SK-N-SH (cell line): ENCODE measurements at regions not wholly inside any gene's neighbourhood (a gene's known extent, or its start where the extent isn't known, plus 50 kb on each side); places are given as distances from the start of the nearest gene placed in this dataset.

Experiments used
- CTCF ChIA-PET: fragments of 300-600, 350-600 bp; formaldehyde crosslinking; extraction: SDS; loops from one replicate; lab custom pipeline; 2021; lab: Yijun Ruan, JAX
- POLR2A ChIA-PET: fragments of 350-600 bp; sonication (Branson Sonifier 250); formaldehyde crosslinking; extraction: SDS; loops from one replicate; lab custom pipeline; 2020; ENCODE audit warnings: antibody characterized with exemption, inconsistent platforms; lab: Yijun Ruan, JAX
- DNase-seq: peaks from one replicate; pipeline ENCODE4 v3.0.0; 2012
- H2AFZ ChIP-seq: fragments of 200-600 bp; sonication (generic); 2 replicates; pipeline ENCODE4 v1.8.1; 2016; ENCODE audit warnings: antibody characterized with exemption, mild to moderate bottlenecking, low read depth
- H3F3A ChIP-seq: fragments of 200-600 bp; sonication (generic); replicated peaks from 2 replicates; pipeline ENCODE3; 2016; ENCODE audit warnings: antibody characterized with exemption, mild to moderate bottlenecking; ENCODE audit not compliant: insufficient read depth
- H3K27ac ChIP-seq, 2 experiments: fragments of 200-500 bp in 1 of 2; fragments of 200-600 bp in 1 of 2; sonication (Bioruptor generic) in 1 of 2; sonication (generic), shearing (Covaris generic) in 1 of 2; 2 replicates each; pipeline versions ENCODE4 v1.5.1 to v1.6.1; 2014 to 2016; ENCODE audit warnings: low read depth in 2 of 2, inconsistent platforms in 1 of 2, low read length in 1 of 2, mild to moderate bottlenecking in 1 of 2, mixed read lengths in 1 of 2
- H3K27me3 ChIP-seq: fragments of 200-600 bp; sonication (generic), shearing (Covaris generic); 2 replicates; pipeline ENCODE4 v1.6.1; 2016; ENCODE audit warnings: mixed run types; ENCODE audit not compliant: insufficient read depth
- H3K36me3 ChIP-seq, 2 experiments: fragments of 200-500 bp in 1 of 2; fragments of 200-600 bp in 1 of 2; sonication (Bioruptor generic) in 1 of 2; sonication (generic) in 1 of 2; replicated peaks in 1 of 2; 2 replicates each; pipeline versions ENCODE3 to v1.5.1; 2014 to 2016; ENCODE audit warnings: low read length in 1 of 2, mild to moderate bottlenecking in 1 of 2; ENCODE audit not compliant: insufficient read depth in 2 of 2, control insufficient read depth in 1 of 2
- H3K4me1 ChIP-seq, 2 experiments: fragments of 200-500 bp in 1 of 2; fragments of 200-600 bp in 1 of 2; sonication (Bioruptor generic) in 1 of 2; sonication (generic), shearing (Covaris generic) in 1 of 2; 2 replicates each; pipeline versions ENCODE4 v1.5.1 to v1.6.1; 2014 to 2016; ENCODE audit warnings: low read depth in 1 of 2, low read length in 1 of 2, mixed run types in 1 of 2; ENCODE audit not compliant: insufficient read depth in 2 of 2, control insufficient read depth in 1 of 2
- H3K4me2 ChIP-seq: fragments of 200-600 bp; sonication (generic), shearing (Covaris generic); 2 replicates; pipeline ENCODE4 v1.6.1; 2017; ENCODE audit warnings: mixed run types
- H3K4me3 ChIP-seq, 2 experiments: fragments of 200-500 bp in 1 of 2; fragments of 200-600 bp in 1 of 2; sonication (Bioruptor generic) in 1 of 2; sonication (generic), shearing (Covaris generic) in 1 of 2; 2 replicates each; pipeline versions ENCODE4 v1.5.1 to v1.8.1; 2014 to 2016; ENCODE audit warnings: low read depth in 2 of 2, inconsistent platforms in 1 of 2, low read length in 1 of 2, mild to moderate bottlenecking in 1 of 2, mixed read lengths in 1 of 2, moderate library complexity in 1 of 2
- H3K79me2 ChIP-seq: fragments of 200-600 bp; sonication (generic); 2 replicates; pipeline ENCODE4 v1.8.1; 2017; ENCODE audit warnings: mild to moderate bottlenecking; ENCODE audit not compliant: insufficient read depth
- H3K9ac ChIP-seq: fragments of 200-600 bp; sonication (generic); 2 replicates; pipeline ENCODE4 v1.6.1; 2017; ENCODE audit warnings: mixed run types
- H3K9me2 ChIP-seq: fragments of 200-600 bp; sonication (generic); 2 replicates; pipeline ENCODE4 v1.6.1; 2017; ENCODE audit warnings: mixed run types
- H3K9me3 ChIP-seq: fragments of 200-600 bp; sonication (generic); 2 replicates; pipeline ENCODE4 v1.6.1; 2017; ENCODE audit warnings: mixed run types, mild to moderate bottlenecking, moderate library complexity
- H4K20me1 ChIP-seq: fragments of 200-600 bp; sonication (generic); 2 replicates; pipeline ENCODE4 v1.6.1; 2017; ENCODE audit warnings: mild to moderate bottlenecking, mixed run types; ENCODE audit not compliant: insufficient read depth
- CHD2 ChIP-seq: fragments of 150-350 bp; IDR thresholded peaks from 2 replicates; pipeline ENCODE4 v1.6.1; 2018; ENCODE audit warnings: low read length; ENCODE audit not compliant: partially characterized antibody
- EZH2phosphoT487 ChIP-seq: fragments of 200-600 bp; sonication (generic); IDR thresholded peaks from 2 replicates; pipeline ENCODE4 v1.6.1; 2017; ENCODE audit warnings: low read depth, mixed run types, mild to moderate bottlenecking, antibody characterized with exemption, moderate library complexity, borderline replicate concordance
- FOSL2 ChIP-seq: IDR thresholded peaks from 2 replicates; pipeline ENCODE4 v1.4.0; 2012; ENCODE audit warnings: low read depth, mild to moderate bottlenecking, moderate library complexity, borderline replicate concordance
- FOXJ3 ChIP-seq: sonication (generic); formaldehyde crosslinking; IDR thresholded peaks from 2 replicates; pipeline ENCODE4 v1.5.1; 2020; ENCODE audit warnings: mild to moderate bottlenecking, missing genetic modification reagents
- FOXM1 ChIP-seq: IDR thresholded peaks from 2 replicates; pipeline ENCODE4 v1.4.0; 2012; ENCODE audit warnings: low read depth, mild to moderate bottlenecking
- GABPA ChIP-seq: IDR thresholded peaks from 2 replicates; pipeline ENCODE4 v1.4.0; 2012; ENCODE audit warnings: low read depth, mild to moderate bottlenecking
- GATA2 ChIP-seq: sonication (generic); formaldehyde crosslinking; IDR thresholded peaks from 2 replicates; pipeline ENCODE4 v1.5.0; 2020; ENCODE audit warnings: mild to moderate bottlenecking, missing genetic modification reagents
- JUND ChIP-seq: IDR thresholded peaks from 2 replicates; pipeline ENCODE4 v1.4.0; 2012
- MAX ChIP-seq: IDR thresholded peaks from 2 replicates; pipeline ENCODE4 v1.4.0; 2012; ENCODE audit warnings: low read depth
- NFIC ChIP-seq: IDR thresholded peaks from 2 replicates; pipeline ENCODE4 v1.4.0; 2012; ENCODE audit warnings: borderline replicate concordance
- POLR2AphosphoS5 ChIP-seq: IDR thresholded peaks from 2 replicates; pipeline ENCODE4 v1.6.1; 2012; ENCODE audit warnings: low read depth, low read length
- RAD21 ChIP-seq: IDR thresholded peaks from 2 replicates; pipeline ENCODE4 v1.6.1; 2012; ENCODE audit warnings: mild to moderate bottlenecking, low read length
- RCOR1 ChIP-seq: fragments of 150-350 bp; IDR thresholded peaks from 2 replicates; pipeline ENCODE4 v1.6.1; 2017; ENCODE audit warnings: antibody characterized with exemption, low read length
- RFX5 ChIP-seq: IDR thresholded peaks from 2 replicates; pipeline ENCODE4 v1.6.1; 2012; ENCODE audit warnings: mild to moderate bottlenecking, improper control_type of control experiment, low read length
- RXRA ChIP-seq: IDR thresholded peaks from 2 replicates; pipeline ENCODE4 v1.4.0; 2012; ENCODE audit warnings: low read depth, mild to moderate bottlenecking, borderline replicate concordance
- SIN3A ChIP-seq: IDR thresholded peaks from 2 replicates; pipeline ENCODE4 v1.6.1; 2012; ENCODE audit warnings: low read depth, mild to moderate bottlenecking, low read length, moderate library complexity, borderline replicate concordance
- SMC3 ChIP-seq: IDR thresholded peaks from 2 replicates; pipeline ENCODE4 v1.6.1; 2012; ENCODE audit warnings: low read depth, low read length, improper control_type of control experiment
- TAF1 ChIP-seq: IDR thresholded peaks from 2 replicates; pipeline ENCODE4 v1.6.1; 2012; ENCODE audit warnings: low read depth, mild to moderate bottlenecking, low read length, moderate library complexity, borderline replicate concordance
- TCF12 ChIP-seq: IDR thresholded peaks from 2 replicates; pipeline ENCODE4 v1.4.0; 2012
- TEAD4 ChIP-seq: IDR thresholded peaks from 2 replicates; pipeline ENCODE4 v1.4.0; 2012; ENCODE audit warnings: mild to moderate bottlenecking, borderline replicate concordance; ENCODE audit not compliant: insufficient read depth
- USF1 ChIP-seq: IDR thresholded peaks from 2 replicates; pipeline ENCODE4 v1.4.0; 2012; ENCODE audit warnings: low read depth, borderline replicate concordance
- ZBTB33 ChIP-seq: IDR thresholded peaks from 2 replicates; pipeline ENCODE4 v1.4.0; 2012; ENCODE audit warnings: low read depth, borderline replicate concordance
- WGBS: methylation state at CpG from one replicate; pipeline ENCODE4 v1.1.6; 2017; ENCODE audit warnings: low lambda C conversion rate; 5-methylcytosine and 5-hydroxymethylcytosine counted together
- TF ChIP-seq, protein P1 (sequence below): IDR thresholded peaks from 2 replicates; pipeline ENCODE4; 2012

DNA sequence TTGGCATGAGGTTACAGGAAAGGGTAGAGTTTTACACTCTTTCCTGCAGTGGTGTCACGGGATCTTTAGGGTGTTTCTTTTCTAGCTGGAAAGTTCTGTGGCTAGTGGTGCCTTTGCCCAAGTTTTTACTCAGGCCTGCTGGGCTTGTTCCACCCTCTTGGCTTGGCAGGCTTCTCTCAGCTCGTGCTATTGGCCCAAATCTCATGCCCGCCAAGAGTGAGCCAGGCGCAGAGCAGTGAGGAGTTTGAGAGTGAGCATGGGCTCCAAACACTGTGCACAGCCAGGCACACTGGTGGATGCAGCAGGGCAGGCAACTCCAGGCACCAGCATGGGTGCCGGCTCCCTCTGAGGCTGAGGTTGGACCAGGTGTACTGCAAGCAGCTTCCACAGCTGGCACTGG lies 206.5 kb downstream of the SAMD5 start (continued):
- no peak for TF ChIP-seq RAD21

DNA sequence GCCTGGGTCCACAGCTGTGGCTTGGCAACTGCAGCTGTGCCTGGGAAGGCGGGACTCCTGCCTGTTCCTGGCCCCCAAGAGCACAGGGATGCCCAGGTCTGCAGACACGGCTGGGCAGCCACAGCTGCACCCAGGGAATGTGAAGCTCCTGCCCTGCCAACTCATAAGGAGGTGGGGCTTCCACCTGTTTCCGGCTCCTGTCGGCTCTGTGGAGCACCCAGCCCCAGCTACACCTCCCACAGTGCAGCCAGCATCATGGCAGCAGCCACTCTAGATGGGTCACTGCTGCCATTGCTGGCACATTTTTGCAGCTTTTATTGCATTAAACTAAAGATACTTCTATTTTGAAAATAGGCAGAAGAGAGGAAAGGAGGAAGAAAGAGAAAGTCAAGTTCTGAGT lies 207.9 kb downstream of the SAMD5 start:
- Histone ChIP-seq H4K20me1 (no peaks in the 10 kb centered on the region), H3K4me3 (no peak overlapping the region), H3K4me1 (no peaks in the 10 kb centered on the region), H3F3A (no peaks in the 10 kb centered on the region), H3K27ac (no peak overlapping the region), H3K4me2 (no peak overlapping the region), H3K9ac (no peak overlapping the region)
- TF ChIP-seq NFIC (no peak), USF1 (no peak), ZBTB33 (no peak), FOXM1 (no peak), EZH2phosphoT487 (no peak), TEAD4 (no peak), RXRA (no peak), CHD2 (no peak), POLR2AphosphoS5 (no peak), RCOR1 (no peak), TCF12 (no peak), GABPA (no peak), JUND (no peak)
- TF ChIP-seq, all 33 proteins: peak for 0
- ChIA-PET POLR2A (no interaction called here), CTCF (no interaction called here)
- DNase-seq, result no peak
- no peaks in the 10 kb centered on the region for H3K9me2 ChIP-seq
- no peaks in the 10 kb centered on the region for H3K36me3 ChIP-seq
- no peaks in the 10 kb centered on the region for H3K79me2 ChIP-seq
- 0% methylated on average over 2 of the region's 4 CpGs for WGBS
- H3K27me3 ChIP-seq, result no peaks in the 10 kb centered on the region
- no peaks in the 10 kb centered on the region for H3K9me3 ChIP-seq
- no peak overlapping the region for H2AFZ ChIP-seq

GRCh38 chr6:147717991-147718390 lies 209.5 kb downstream of the SAMD5 start:
- POLR2A ChIA-PET, result no interaction called here
- no peaks in the 10 kb centered on the region for H3F3A ChIP-seq
- TF ChIP-seq MAX (no peak), SIN3A (no peak), RFX5 (no peak), RXRA (no peak), TAF1 (no peak), FOSL2 (no peak), FOXJ3 (CRISPR knock-in tag) (no peak), RAD21 (no peak), GATA2 (CRISPR knock-in tag) (no peak), TEAD4 (no peak), EZH2phosphoT487 (no peak), SMC3 (no peak)
- TF ChIP-seq, protein P1, sequence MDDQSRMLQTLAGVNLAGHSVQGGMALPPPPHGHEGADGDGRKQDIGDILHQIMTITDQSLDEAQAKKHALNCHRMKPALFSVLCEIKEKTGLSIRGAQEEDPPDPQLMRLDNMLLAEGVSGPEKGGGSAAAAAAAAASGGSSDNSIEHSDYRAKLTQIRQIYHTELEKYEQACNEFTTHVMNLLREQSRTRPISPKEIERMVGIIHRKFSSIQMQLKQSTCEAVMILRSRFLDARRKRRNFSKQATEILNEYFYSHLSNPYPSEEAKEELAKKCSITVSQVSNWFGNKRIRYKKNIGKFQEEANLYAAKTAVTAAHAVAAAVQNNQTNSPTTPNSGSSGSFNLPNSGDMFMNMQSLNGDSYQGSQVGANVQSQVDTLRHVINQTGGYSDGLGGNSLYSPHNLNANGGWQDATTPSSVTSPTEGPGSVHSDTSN, result no peak

More at GRCh38 chr6:147717991-147718390, 209.5 kb downstream of the SAMD5 start:
- no peaks in the 10 kb centered on the region for H3K4me1 ChIP-seq
- WGBS, result 2% methylated on average over 5 of the region's 5 CpGs
- H3K4me3 ChIP-seq, result no peak overlapping the region
- no peaks in the 10 kb centered on the region for H3K9me3 ChIP-seq
- H4K20me1 ChIP-seq, result no peaks in the 10 kb centered on the region
- CTCF ChIA-PET, result interaction anchor here (0.6 to 0.7 kb wide), 2 partner anchors 9 to 422 kb away, joined by 3 read pairs; no protein-coding TSS in a partner anchor
- DNase-seq, result no peak
- no peaks in the 10 kb centered on the region for H3K27me3 ChIP-seq
- H2AFZ ChIP-seq, result no peak overlapping the region
- H3K9me2 ChIP-seq, result no peaks in the 10 kb centered on the region
- no peak overlapping the region for H3K27ac ChIP-seq
- no peaks in the 10 kb centered on the region for H3K36me3 ChIP-seq
- no peaks in the 10 kb centered on the region for H3K79me2 ChIP-seq
- no peak overlapping the region for H3K9ac ChIP-seq
- no peak overlapping the region for H3K4me2 ChIP-seq
